ENCODE measurements at regions not wholly inside any gene's neighbourhood (a gene's known extent, or its start where the extent isn't known, plus 50 kb on each side); places are given as distances from the start of the nearest gene placed in this dataset.

GRCh38 chr4:24736066-24736465, 59.3 kb upstream of the SOD3 start:
- Histone ChIP-seq H3K36me3 (ENCODE audit: control insufficient read depth, insufficient read depth, low read length) (no peaks in the 10 kb centered on the region), H3K4me1 (ENCODE audit: control insufficient read depth, insufficient read depth, low read length, poor library complexity, severe bottlenecking) (no peaks in the 10 kb centered on the region), H3K4me3 (ENCODE audit: extremely low read depth, insufficient read depth, low read length, poor library complexity, severe bottlenecking) (no peak overlapping the region), H3K27ac (ENCODE audit: low read depth, low read length, severe bottlenecking) (no peak overlapping the region), H3K9me3 (ENCODE audit: control insufficient read depth, low read length) (peaks cover 12% of the 10 kb centered on the region)
- WGBS, 2 experiments (ENCODE audit: insufficient coverage in 2 of 2): 62 to 77% methylated on average over 5 of the region's 5 CpGs

- WGBS, 2 experiments (ENCODE audit: insufficient coverage in 2 of 2): 88 to 94% methylated on average over 5 of the region's 5 CpGs
- Histone ChIP-seq H3K9me3 (ENCODE audit: control insufficient read depth, low read length) (peaks cover 12% of the 10 kb centered on the region), H3K27ac (ENCODE audit: low read depth, low read length, severe bottlenecking) (no peak overlapping the region), H3K36me3 (ENCODE audit: control insufficient read depth, insufficient read depth, low read length) (no peaks in the 10 kb centered on the region), H3K4me1 (ENCODE audit: control insufficient read depth, insufficient read depth, low read length, poor library complexity, severe bottlenecking) (no peaks in the 10 kb centered on the region), H3K4me3 (ENCODE audit: extremely low read depth, insufficient read depth, low read length, poor library complexity, severe bottlenecking) (no peak overlapping the region)
Observed at GRCh38 chr4:24741910-24742309, 53.5 kb upstream of the SOD3 start.

- Histone ChIP-seq H3K4me3 (ENCODE audit: extremely low read depth, insufficient read depth, low read length, poor library complexity, severe bottlenecking) (no peak overlapping the region), H3K9me3 (ENCODE audit: control insufficient read depth, low read length) (peaks cover 10% of the 10 kb centered on the region), H3K4me1 (ENCODE audit: control insufficient read depth, insufficient read depth, low read length, poor library complexity, severe bottlenecking) (no peaks in the 10 kb centered on the region), H3K27ac (ENCODE audit: low read depth, low read length, severe bottlenecking) (no peak overlapping the region), H3K36me3 (ENCODE audit: control insufficient read depth, insufficient read depth, low read length) (no peaks in the 10 kb centered on the region)
- WGBS, 2 experiments (ENCODE audit: insufficient coverage in 2 of 2): 60% methylated on average over 1 of the region's 2 CpGs; no CpG with 5 or more reads in 1 of the 2 experiments
Observed at GRCh38 chr4:24742335-24742734, 53.0 kb upstream of the SOD3 start.

GRCh38 chr4:24742773-24743172, 52.6 kb upstream of the SOD3 start:
- H3K27ac ChIP-seq (ENCODE audit: low read depth, low read length, severe bottlenecking): no peak overlapping the region
- WGBS, 2 experiments (ENCODE audit: insufficient coverage in 2 of 2): 82 to 85% methylated on average over 4 to 5 of the region's 5 CpGs
- H3K36me3 ChIP-seq (ENCODE audit: control insufficient read depth, insufficient read depth, low read length): no peaks in the 10 kb centered on the region
- no peak overlapping the region for H3K4me3 ChIP-seq (ENCODE audit: extremely low read depth, insufficient read depth, low read length, poor library complexity, severe bottlenecking)
- H3K4me1 ChIP-seq (ENCODE audit: control insufficient read depth, insufficient read depth, low read length, poor library complexity, severe bottlenecking): no peaks in the 10 kb centered on the region
- H3K9me3 ChIP-seq (ENCODE audit: control insufficient read depth, low read length): peaks cover 6% of the 10 kb centered on the region

GRCh38 chr4:24743206-24743605, 52.2 kb upstream of the SOD3 start:
- Histone ChIP-seq H3K4me1 (ENCODE audit: control insufficient read depth, insufficient read depth, low read length, poor library complexity, severe bottlenecking) (no peaks in the 10 kb centered on the region), H3K27ac (ENCODE audit: low read depth, low read length, severe bottlenecking) (no peak overlapping the region), H3K9me3 (ENCODE audit: control insufficient read depth, low read length) (peaks cover 4% of the 10 kb centered on the region), H3K4me3 (ENCODE audit: extremely low read depth, insufficient read depth, low read length, poor library complexity, severe bottlenecking) (no peak overlapping the region), H3K36me3 (ENCODE audit: control insufficient read depth, insufficient read depth, low read length) (no peaks in the 10 kb centered on the region)
- 92 to 100% methylated on average over 3 of the region's 5 CpGs for whole genome bisulfite sequencing, 2 experiments (ENCODE audit: insufficient coverage in 2 of 2)

- H3K9me3 ChIP-seq (ENCODE audit: control insufficient read depth, low read length): no peaks in the 10 kb centered on the region
- 60 to 95% methylated on average over 3 of the region's 5 CpGs for whole genome bisulfite sequencing, 2 experiments (ENCODE audit: insufficient coverage in 2 of 2)
- no peaks in the 10 kb centered on the region for H3K36me3 ChIP-seq (ENCODE audit: control insufficient read depth, insufficient read depth, low read length)
- H3K27ac ChIP-seq (ENCODE audit: low read depth, low read length, severe bottlenecking): peak overlapping the region; percentile 32
- H3K4me3 ChIP-seq (ENCODE audit: extremely low read depth, insufficient read depth, low read length, poor library complexity, severe bottlenecking): no peak overlapping the region
- no peaks in the 10 kb centered on the region for H3K4me1 ChIP-seq (ENCODE audit: control insufficient read depth, insufficient read depth, low read length, poor library complexity, severe bottlenecking)
Observed at GRCh38 chr4:24743927-24744326, 51.4 kb upstream of the SOD3 start.

GRCh38 chr4:24745172-24745895, 50.0 kb upstream of the SOD3 start:
- no peak overlapping the region for H3K4me3 ChIP-seq (ENCODE audit: extremely low read depth, insufficient read depth, low read length, poor library complexity, severe bottlenecking)
- no peaks in the 10 kb centered on the region for H3K36me3 ChIP-seq (ENCODE audit: control insufficient read depth, insufficient read depth, low read length)
- WGBS, 2 experiments (ENCODE audit: insufficient coverage in 2 of 2): 71 to 100% methylated on average over 1 to 3 of the region's 5 CpGs
- no peak overlapping the region for H3K27ac ChIP-seq (ENCODE audit: low read depth, low read length, severe bottlenecking)
- H3K4me1 ChIP-seq (ENCODE audit: control insufficient read depth, insufficient read depth, low read length, poor library complexity, severe bottlenecking): no peaks in the 10 kb centered on the region
- H3K9me3 ChIP-seq (ENCODE audit: control insufficient read depth, low read length): no peaks in the 10 kb centered on the region
